HG02571 (cell line): ENCODE measurements at regions not wholly inside any gene's neighbourhood (a gene's known extent, or its start where the extent isn't known, plus 50 kb on each side); places are given as distances from the start of the nearest gene placed in this dataset.

Experiments
- ATAC-seq: cut with Tn5 transposase; IDR thresholded peaks from one replicate; pipeline ENCODE4 v1.9.1; 2021; ENCODE audit warnings: mild to moderate bottlenecking, moderate library complexity; ENCODE audit not compliant: unreplicated experiment

DNA sequence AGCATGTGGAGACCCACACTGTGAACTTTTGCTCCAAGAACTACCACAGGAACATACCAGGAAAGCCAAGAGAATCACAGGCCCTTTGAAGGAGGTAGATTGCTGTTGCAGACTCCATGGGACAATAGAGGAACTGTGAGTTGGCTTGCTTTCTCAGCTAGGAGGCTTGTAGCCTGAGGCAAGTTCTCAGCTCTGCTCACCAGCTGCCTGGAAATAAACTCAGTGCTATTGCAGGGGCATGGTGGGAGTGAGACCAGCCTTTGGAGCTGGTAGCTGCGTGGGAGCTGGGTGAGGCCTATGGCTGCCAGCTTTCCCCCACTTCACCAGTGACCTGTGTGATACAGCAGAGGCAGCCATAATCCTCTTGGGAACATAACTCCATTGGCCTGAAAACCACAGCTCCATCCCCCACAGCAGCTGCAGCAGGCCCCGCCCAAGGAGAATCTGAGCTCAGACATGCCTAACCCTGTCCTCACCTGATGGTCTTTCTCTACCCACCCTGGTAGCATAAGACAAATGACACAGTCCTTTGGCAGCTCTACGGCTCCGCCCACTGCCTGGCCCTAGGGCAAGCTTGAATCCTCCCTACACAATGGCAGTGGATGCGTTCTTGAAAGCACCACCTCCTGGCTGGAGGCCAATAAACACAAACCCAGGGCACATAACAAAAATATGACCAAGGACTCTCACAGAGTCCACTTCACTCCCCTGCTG is 389.5 kb downstream of the KIF4B start:
- ATAC-seq: no peak

- ATAC-seq: no peak
Observed at GRCh38 chr5:155406815-155407214, 393.3 kb downstream of the KIF4B start.

- no peak for ATAC-seq
Observed at GRCh38 chr5:155408465-155408864, 394.9 kb downstream of the KIF4B start.

- no peak for ATAC-seq
Observed at GRCh38 chr5:155416765-155417164, 403.2 kb downstream of the KIF4B start.

GRCh38 chr5:155418960-155419579 is 405.5 kb downstream of the KIF4B start:
- no peak for ATAC-seq

DNA sequence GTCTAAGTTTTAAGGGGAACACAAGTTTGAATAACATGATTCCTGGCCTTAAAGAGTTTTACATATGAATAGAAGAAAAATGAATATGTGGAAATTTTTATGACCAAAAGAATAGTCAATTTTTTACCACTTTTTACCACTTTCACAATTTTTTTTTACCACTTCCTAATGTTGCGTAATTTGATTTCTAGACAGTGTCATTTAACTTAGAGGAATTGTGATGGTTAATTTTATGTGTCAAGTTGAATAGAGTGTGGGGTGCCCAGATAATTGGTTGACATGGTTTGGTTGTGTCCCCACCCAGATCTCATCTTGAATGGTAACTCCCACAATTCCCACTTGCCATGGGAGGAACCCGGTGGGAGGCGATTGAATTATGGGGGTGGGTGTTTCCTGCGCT is 416.6 kb downstream of the KIF4B start:
- ATAC-seq: no peak

DNA sequence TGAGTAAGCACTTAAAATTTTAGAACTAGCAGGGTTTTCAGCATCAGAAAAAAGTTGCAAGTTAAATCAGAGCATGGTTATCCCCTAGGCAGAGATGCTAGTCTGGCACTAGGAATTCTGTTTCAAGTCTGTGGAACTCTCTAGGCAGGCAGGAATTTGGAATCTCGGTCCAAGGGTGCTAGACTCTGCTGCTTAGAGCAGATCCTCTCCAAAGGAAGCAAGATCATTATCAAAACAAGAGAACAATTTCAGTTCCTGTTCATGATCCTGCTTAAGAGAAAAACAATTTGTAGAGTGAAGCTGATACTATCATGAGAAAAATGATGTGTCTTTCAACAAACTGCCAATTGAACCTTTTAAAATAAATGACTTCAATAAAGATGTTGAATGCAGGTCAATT is 420.7 kb downstream of the KIF4B start:
- ATAC-seq: no peak

DNA sequence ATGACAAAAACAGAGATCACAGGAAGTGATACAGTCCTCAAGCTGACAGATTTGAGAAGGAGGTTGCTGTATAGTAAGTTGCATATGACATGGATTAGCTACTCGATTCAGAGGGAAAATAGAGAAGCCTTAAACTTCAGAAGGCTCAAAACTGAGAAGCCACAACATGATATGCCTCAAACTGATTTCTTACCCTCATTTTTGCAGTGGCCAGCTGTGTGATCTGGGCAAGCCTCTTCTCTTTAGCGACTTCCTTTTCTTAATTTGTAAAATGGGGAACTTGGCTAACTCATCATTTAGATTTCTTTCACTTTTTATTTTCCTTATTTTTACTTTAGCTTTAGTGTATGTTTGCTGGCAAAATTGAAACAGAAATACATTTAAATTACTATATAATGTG is 421.1 kb downstream of the KIF4B start:
- no peak for ATAC-seq

DNA sequence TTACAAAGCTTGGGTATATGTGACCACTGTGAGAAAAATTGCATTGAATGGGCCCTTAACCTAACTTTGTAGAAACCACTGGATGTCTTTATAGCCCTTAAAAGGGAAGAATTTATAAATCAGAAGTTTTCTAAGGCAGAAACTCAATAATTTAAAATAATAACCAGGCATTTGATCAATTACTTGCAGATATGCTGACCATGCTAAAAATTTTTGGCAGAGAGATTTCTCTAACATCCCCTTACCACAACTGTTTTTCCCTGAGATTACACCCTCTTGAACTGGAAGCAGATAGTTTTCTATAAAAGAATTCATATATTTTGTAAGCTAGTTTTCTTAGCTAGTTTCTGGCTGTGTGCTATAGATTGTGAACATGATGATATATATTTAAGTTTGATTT is 428.3 kb downstream of the KIF4B start:
- ATAC-seq: no peak

DNA sequence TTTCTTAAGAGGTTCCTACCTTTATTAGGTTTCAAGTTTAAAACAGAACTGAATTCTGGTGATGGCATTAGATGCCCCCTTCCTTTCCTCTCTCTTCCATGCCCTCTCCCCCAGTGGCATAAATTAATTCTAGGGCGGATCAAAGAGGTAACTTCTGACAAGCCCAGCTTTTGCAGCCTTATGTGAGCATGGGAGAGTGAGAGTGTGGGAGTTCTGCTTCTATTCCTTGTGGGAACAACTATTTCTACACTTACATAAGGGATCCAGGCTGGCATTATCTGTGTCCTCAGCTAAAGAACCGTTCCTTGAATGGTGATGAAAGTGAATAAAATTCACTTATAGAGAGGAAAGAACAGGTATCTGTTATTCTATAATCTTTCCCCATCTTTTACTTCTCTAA is 437.6 kb downstream of the KIF4B start:
- ATAC-seq: no peak

DNA sequence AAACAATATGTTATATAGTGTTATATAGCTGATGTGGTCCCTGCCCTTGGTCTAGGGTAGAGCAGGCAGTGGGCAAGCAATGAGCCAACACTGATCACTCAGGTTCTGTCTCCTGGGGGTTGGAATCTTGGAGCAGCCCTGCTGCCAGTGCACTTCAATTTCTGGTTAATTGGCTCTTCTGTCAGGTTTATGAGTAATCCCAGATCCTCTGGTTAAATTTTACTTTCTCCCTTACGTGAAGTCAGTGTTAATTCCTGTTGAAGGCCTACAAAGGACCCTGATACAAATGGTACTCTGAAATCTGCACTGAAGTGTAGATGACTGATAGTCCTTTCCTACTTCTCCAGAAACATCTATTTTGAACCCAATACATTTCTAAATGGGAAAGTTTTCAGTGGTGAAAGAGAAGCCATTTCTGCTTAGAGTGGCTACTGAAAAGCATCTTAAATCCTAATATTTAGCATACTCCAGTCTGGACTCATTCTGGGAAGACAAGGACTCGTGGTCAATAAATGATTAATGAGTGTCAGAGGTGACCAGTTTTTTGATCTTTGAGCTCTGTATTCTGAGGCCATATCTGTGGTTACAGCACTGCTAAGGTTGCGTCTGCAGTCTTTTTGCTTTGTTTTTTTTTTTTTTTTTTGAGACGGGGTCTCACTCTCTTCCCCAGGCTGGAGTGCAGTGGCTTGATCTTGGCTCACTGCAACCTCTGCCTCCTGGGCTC is 442.4 kb downstream of the KIF4B start:
- no peak for ATAC-seq

- ATAC-seq: no peak
Observed at GRCh38 chr5:155459889-155460500, 446.4 kb downstream of the KIF4B start.

- ATAC-seq: no peak
Observed at GRCh38 chr5:155460501-155460931, 447.0 kb downstream of the KIF4B start.

GRCh38 chr5:155461304-155461703 is 447.7 kb downstream of the KIF4B start:
- ATAC-seq: no peak

- no peak for ATAC-seq
Observed at GRCh38 chr5:155466851-155467250, 453.3 kb downstream of the KIF4B start.

DNA sequence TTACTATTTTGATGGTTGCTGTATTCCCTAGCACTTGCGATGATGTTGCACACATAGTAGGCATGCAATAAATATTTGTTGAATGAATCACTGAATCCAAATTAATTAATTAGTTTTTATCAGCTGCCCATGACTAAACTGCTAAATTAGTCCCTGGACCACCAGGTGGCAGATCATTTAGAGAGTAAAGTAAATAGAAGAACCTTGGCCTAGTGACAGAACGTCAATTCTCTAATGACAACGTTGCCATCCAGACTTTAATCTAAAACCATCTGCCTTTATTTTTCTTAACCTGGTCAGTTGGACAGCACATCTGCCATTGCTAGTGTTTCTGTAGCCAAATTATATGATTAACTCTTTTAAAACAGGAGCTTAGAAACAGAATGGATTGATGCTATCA is 457.5 kb downstream of the KIF4B start:
- no peak for ATAC-seq

GRCh38 chr5:155472780-155473179 is 459.2 kb downstream of the KIF4B start:
- no peak for ATAC-seq

- no peak for ATAC-seq
Observed at GRCh38 chr5:155475318-155475717, 461.8 kb downstream of the KIF4B start.

GRCh38 chr5:155480731-155481131 is 467.2 kb downstream of the KIF4B start:
- ATAC-seq: no peak

DNA sequence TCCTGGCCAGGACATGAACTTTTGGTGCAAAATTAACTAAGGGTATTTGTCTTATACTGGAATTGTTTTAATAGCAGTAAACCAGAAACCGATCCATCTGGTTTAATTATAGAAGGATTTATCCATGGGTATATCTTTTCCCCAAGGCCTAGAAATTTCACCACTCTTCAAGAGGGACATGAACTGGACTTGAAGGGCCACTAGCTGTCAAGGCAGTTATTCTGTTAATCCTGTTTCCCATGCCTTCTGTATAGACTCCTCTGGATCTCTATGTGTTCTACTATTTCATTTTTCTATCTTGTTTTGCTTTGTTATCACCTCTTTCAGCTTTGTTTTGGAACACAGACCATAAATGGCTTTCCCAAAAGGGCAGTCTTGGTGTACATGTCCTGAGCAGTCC is 467.6 kb downstream of the KIF4B start:
- no peak for ATAC-seq

DNA sequence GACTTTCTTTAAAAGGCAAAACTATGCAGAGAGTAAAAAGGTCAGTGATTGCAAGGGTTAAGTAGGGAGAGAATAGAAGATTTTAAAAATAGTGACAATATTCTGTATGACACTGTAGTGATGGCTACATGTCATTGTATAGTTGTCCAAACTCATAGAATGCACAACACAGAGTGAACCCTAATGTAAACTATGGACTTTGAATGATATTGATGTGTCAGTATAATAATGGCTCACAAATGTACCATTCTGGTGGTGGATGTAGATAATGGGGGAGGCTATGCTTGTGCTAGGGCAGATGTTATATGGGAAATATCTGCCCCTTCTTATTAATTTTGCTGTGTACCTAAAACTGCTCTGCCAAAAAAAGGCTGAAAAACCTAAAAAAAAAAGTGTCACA is 468.9 kb downstream of the KIF4B start:
- ATAC-seq: no peak

DNA sequence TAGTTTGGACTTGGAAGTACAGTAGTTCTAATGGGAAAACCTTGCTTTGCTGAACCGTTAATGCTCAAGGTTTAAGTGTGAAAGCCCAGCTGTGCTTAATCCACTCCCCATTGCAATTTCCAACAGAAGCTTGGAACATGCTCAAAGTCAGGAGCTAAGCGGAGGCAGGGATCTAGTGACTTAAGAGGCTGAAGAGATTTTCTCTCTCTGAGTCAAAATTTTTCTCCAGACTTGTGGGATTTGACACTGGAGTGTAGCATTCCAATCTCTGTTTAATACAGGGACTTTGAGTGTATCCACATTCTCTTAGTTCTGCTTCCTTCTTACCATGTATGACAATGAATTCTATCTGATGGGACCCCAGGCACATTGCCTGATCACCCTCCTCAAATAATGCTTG is 471.8 kb downstream of the KIF4B start:
- no peak for ATAC-seq
